ENCODE measurements at regions not wholly inside any gene's neighbourhood (a gene's known extent, or its start where the extent isn't known, plus 50 kb on each side); places are given as distances from the start of the nearest gene placed in this dataset.
"Not testable (repeated sequence)": the region's sequence is repeated elsewhere in the genome, so short reads cannot be mapped to it uniquely, and the experiment has no call there.

DNA sequence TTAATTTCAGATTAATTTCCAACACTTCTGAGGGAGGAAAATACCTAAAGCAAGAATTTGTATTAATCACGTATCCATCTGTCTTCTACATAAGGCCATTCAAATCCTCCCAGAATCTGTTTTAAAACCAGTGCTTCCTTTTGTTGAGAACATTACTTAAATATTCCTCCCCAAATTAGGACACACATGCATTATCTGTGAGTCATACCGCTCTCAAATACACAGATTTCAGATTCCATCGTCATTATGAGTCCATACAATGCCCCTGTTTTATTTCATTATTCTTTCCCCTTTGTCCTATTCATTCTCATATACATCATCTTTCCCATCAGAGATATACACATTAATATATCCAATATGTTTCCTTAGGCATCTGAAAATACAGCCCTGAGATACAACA, 57.3 kb upstream of the PRSS12 start:
- TF ChIP-seq, protein P1, sequence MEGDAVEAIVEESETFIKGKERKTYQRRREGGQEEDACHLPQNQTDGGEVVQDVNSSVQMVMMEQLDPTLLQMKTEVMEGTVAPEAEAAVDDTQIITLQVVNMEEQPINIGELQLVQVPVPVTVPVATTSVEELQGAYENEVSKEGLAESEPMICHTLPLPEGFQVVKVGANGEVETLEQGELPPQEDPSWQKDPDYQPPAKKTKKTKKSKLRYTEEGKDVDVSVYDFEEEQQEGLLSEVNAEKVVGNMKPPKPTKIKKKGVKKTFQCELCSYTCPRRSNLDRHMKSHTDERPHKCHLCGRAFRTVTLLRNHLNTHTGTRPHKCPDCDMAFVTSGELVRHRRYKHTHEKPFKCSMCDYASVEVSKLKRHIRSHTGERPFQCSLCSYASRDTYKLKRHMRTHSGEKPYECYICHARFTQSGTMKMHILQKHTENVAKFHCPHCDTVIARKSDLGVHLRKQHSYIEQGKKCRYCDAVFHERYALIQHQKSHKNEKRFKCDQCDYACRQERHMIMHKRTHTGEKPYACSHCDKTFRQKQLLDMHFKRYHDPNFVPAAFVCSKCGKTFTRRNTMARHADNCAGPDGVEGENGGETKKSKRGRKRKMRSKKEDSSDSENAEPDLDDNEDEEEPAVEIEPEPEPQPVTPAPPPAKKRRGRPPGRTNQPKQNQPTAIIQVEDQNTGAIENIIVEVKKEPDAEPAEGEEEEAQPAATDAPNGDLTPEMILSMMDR (IDR thresholded peaks at IDR 0.05; ENCODE audit: insufficient read depth, low read length, poor library complexity, severe bottlenecking) = no peak
- no peak for TF ChIP-seq EZH2phosphoT487 (conservative IDR thresholded peaks at IDR 0.05; ENCODE audit: low read length)
- Histone ChIP-seq H3K36me3 (ENCODE audit: low read length) (no peaks in the 10 kb centered on the region), H3K27ac (ENCODE audit: low read depth, low read length) (no peak overlapping the region), H3K79me2 (ENCODE audit: insufficient read depth, low read length) (no peaks in the 10 kb centered on the region), H3K9me3 (ENCODE audit: insufficient read depth, low read length) (no peaks in the 10 kb centered on the region), H3K27me3 (ENCODE audit: low read length) (no peaks in the 10 kb centered on the region), H3K4me2 (ENCODE audit: low read depth, low read length, poor library complexity, severe bottlenecking) (no peak overlapping the region), H2AFZ (ENCODE audit: low read depth, low read length, severe bottlenecking) (no peak overlapping the region), H4K20me1 (ENCODE audit: low read depth, low read length) (no peaks in the 10 kb centered on the region), H3F3A (ENCODE audit: insufficient read depth) (no peaks in the 10 kb centered on the region), H3K9ac (ENCODE audit: low read length) (no peak overlapping the region), H3K9me2 (replicated peaks; ENCODE audit: insufficient read depth, low read length) (no peaks in the 10 kb centered on the region), H3K4me3 (ENCODE audit: insufficient read depth, low read length, poor library complexity, severe bottlenecking) (no peak overlapping the region)

- no peaks in the 10 kb centered on the region for H3K36me3 ChIP-seq (ENCODE audit: low read length)
- no peak overlapping the region for H3K4me2 ChIP-seq (ENCODE audit: low read depth, low read length, poor library complexity, severe bottlenecking)
- no peaks in the 10 kb centered on the region for H3K79me2 ChIP-seq (ENCODE audit: insufficient read depth, low read length)
- no peak overlapping the region for H3K27ac ChIP-seq (ENCODE audit: low read depth, low read length)
- H3K9me3 ChIP-seq (ENCODE audit: insufficient read depth, low read length) = no peaks in the 10 kb centered on the region
- H3K9ac ChIP-seq (ENCODE audit: low read length) = no peak overlapping the region
- no peaks in the 10 kb centered on the region for H4K20me1 ChIP-seq (ENCODE audit: low read depth, low read length)
- TF ChIP-seq EZH2phosphoT487 (conservative IDR thresholded peaks at IDR 0.05; ENCODE audit: low read length) = no peak
- TF ChIP-seq, protein P1 (IDR thresholded peaks at IDR 0.05; ENCODE audit: insufficient read depth, low read length, poor library complexity, severe bottlenecking) = no peak
- H3F3A ChIP-seq (ENCODE audit: insufficient read depth) = no peaks in the 10 kb centered on the region
- no peak overlapping the region for H2AFZ ChIP-seq (ENCODE audit: low read depth, low read length, severe bottlenecking)
- H3K4me3 ChIP-seq (ENCODE audit: insufficient read depth, low read length, poor library complexity, severe bottlenecking) = no peak overlapping the region
- no peaks in the 10 kb centered on the region for H3K27me3 ChIP-seq (ENCODE audit: low read length)
- H3K9me2 ChIP-seq (replicated peaks; ENCODE audit: insufficient read depth, low read length) = no peaks in the 10 kb centered on the region
Measured at GRCh38 chr4:118417325-118417724, 64.5 kb upstream of the PRSS12 start.

- not testable (repeated sequence) for H2AFZ ChIP-seq (ENCODE audit: low read depth, low read length, severe bottlenecking); H3K9ac ChIP-seq (ENCODE audit: low read length); H4K20me1 ChIP-seq (ENCODE audit: low read depth, low read length); H3K9me2 ChIP-seq (replicated peaks; ENCODE audit: insufficient read depth, low read length); H3K4me3 ChIP-seq (ENCODE audit: insufficient read depth, low read length, poor library complexity, severe bottlenecking); H3K9me3 ChIP-seq (ENCODE audit: insufficient read depth, low read length); H3K36me3 ChIP-seq (ENCODE audit: low read length); H3F3A ChIP-seq (ENCODE audit: insufficient read depth); H3K27me3 ChIP-seq (ENCODE audit: low read length); H3K27ac ChIP-seq (ENCODE audit: low read depth, low read length); H3K79me2 ChIP-seq (ENCODE audit: insufficient read depth, low read length); H3K4me2 ChIP-seq (ENCODE audit: low read depth, low read length, poor library complexity, severe bottlenecking)
Measured at GRCh38 chr4:118417800-118418199, 65.0 kb upstream of the PRSS12 start.

- not testable (repeated sequence) for H2AFZ ChIP-seq (ENCODE audit: low read depth, low read length, severe bottlenecking); H3K4me3 ChIP-seq (ENCODE audit: insufficient read depth, low read length, poor library complexity, severe bottlenecking); H3K36me3 ChIP-seq (ENCODE audit: low read length)
Measured at GRCh38 chr4:118418396-118418795, 65.6 kb upstream of the PRSS12 start.

GRCh38 chr4:118419626-118420025, 66.8 kb upstream of the PRSS12 start:
- not testable (repeated sequence) for H3K4me2 ChIP-seq (ENCODE audit: low read depth, low read length, poor library complexity, severe bottlenecking); H3K9me2 ChIP-seq (replicated peaks; ENCODE audit: insufficient read depth, low read length); H3K36me3 ChIP-seq (ENCODE audit: low read length); H2AFZ ChIP-seq (ENCODE audit: low read depth, low read length, severe bottlenecking); H3K9me3 ChIP-seq (ENCODE audit: insufficient read depth, low read length); H3K79me2 ChIP-seq (ENCODE audit: insufficient read depth, low read length); H3K4me3 ChIP-seq (ENCODE audit: insufficient read depth, low read length, poor library complexity, severe bottlenecking); H3K9ac ChIP-seq (ENCODE audit: low read length); H4K20me1 ChIP-seq (ENCODE audit: low read depth, low read length); H3K27ac ChIP-seq (ENCODE audit: low read depth, low read length); H3K27me3 ChIP-seq (ENCODE audit: low read length); H3F3A ChIP-seq (ENCODE audit: insufficient read depth)

More at GRCh38 chr4:118418396-118418795, 65.6 kb upstream of the PRSS12 start:
- not testable (repeated sequence) for H3K9me3 ChIP-seq (ENCODE audit: insufficient read depth, low read length); H3F3A ChIP-seq (ENCODE audit: insufficient read depth); H3K27me3 ChIP-seq (ENCODE audit: low read length); H3K9ac ChIP-seq (ENCODE audit: low read length); H4K20me1 ChIP-seq (ENCODE audit: low read depth, low read length); H3K4me2 ChIP-seq (ENCODE audit: low read depth, low read length, poor library complexity, severe bottlenecking); H3K9me2 ChIP-seq (replicated peaks; ENCODE audit: insufficient read depth, low read length); H3K79me2 ChIP-seq (ENCODE audit: insufficient read depth, low read length); H3K27ac ChIP-seq (ENCODE audit: low read depth, low read length)

DNA sequence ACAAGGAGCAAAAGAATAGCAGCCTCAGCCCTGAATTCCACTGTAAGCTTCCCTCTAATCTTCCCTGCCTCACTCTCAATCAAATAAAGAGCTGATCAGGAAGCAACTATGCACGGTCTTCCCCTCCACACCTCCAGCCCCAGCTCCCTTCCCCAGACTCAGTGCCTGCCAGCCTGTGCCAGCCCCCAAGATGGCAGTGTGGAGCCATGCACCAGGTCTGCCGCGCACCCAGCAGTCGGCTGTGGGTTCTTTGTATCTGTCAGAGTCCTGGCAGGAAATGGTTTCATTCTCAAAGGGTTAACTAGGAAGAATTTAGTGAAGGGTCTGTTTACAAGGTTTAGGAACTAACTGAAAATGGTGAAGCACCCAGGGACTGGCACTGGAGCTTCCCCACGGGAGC, 71.3 kb upstream of the PRSS12 start:
- not testable (repeated sequence) for H3K9ac ChIP-seq (ENCODE audit: low read length); H3K4me2 ChIP-seq (ENCODE audit: low read depth, low read length, poor library complexity, severe bottlenecking); H3K4me3 ChIP-seq (ENCODE audit: insufficient read depth, low read length, poor library complexity, severe bottlenecking); H3K36me3 ChIP-seq (ENCODE audit: low read length); H4K20me1 ChIP-seq (ENCODE audit: low read depth, low read length); H3K27me3 ChIP-seq (ENCODE audit: low read length); H3K9me2 ChIP-seq (replicated peaks; ENCODE audit: insufficient read depth, low read length); H3K79me2 ChIP-seq (ENCODE audit: insufficient read depth, low read length); H3F3A ChIP-seq (ENCODE audit: insufficient read depth); H3K27ac ChIP-seq (ENCODE audit: low read depth, low read length); H3K9me3 ChIP-seq (ENCODE audit: insufficient read depth, low read length); H2AFZ ChIP-seq (ENCODE audit: low read depth, low read length, severe bottlenecking)

DNA sequence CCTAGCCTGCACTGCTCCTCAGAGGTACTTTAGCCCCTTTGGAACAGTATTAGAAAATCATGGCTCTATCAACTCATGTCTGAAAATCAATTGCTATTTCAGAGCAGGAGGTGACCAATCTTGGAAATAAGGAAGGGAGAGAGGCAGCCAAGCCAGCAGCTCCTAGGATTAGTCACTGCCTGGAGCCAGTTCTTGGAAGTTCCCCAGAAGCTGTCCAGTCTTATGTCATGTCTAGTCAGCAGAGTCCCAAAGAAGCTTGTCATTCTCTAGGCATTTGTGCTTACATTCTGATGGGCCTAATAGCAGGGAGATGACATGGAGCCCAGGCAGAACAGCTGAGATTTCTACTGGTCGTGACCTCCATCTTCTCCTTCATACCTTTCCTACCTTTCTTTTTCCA, 76.1 kb upstream of the PRSS12 start:
- not testable (repeated sequence) for H3K36me3 ChIP-seq (ENCODE audit: low read length); H3K9me2 ChIP-seq (replicated peaks; ENCODE audit: insufficient read depth, low read length); H4K20me1 ChIP-seq (ENCODE audit: low read depth, low read length); H3F3A ChIP-seq (ENCODE audit: insufficient read depth); H3K27me3 ChIP-seq (ENCODE audit: low read length); H3K4me3 ChIP-seq (ENCODE audit: insufficient read depth, low read length, poor library complexity, severe bottlenecking); H2AFZ ChIP-seq (ENCODE audit: low read depth, low read length, severe bottlenecking); H3K27ac ChIP-seq (ENCODE audit: low read depth, low read length); H3K9me3 ChIP-seq (ENCODE audit: insufficient read depth, low read length); H3K4me2 ChIP-seq (ENCODE audit: low read depth, low read length, poor library complexity, severe bottlenecking); H3K79me2 ChIP-seq (ENCODE audit: insufficient read depth, low read length); H3K9ac ChIP-seq (ENCODE audit: low read length)
